Trophoblast cell (in vitro differentiated cells and primary cell): ENCODE measurements at regions not wholly inside any gene's neighbourhood (a gene's known extent, or its start where the extent isn't known, plus 50 kb on each side); places are given as distances from the start of the nearest gene placed in this dataset.

Source experiments
- DNase-seq, 2 donors: peaks; one replicate each; pipeline ENCODE4 v3.0.0-alpha.2; 2016
- H2AFZ ChIP-seq: 2 replicates; pipeline ENCODE4 v1.6.1; 2013; ENCODE audit warnings: low read length, moderate library complexity, mild to moderate bottlenecking; ENCODE audit not compliant: insufficient read depth, poor library complexity
- H2AK5ac ChIP-seq: 2 replicates; pipeline ENCODE4 v1.6.1; 2013; ENCODE audit warnings: mild to moderate bottlenecking, low read length
- H2BK120ac ChIP-seq: 2 replicates; pipeline ENCODE4 v1.6.1; 2013; ENCODE audit warnings: low read length, mild to moderate bottlenecking, moderate library complexity; ENCODE audit not compliant: insufficient read depth, poor library complexity
- H2BK12ac ChIP-seq: 2 replicates; pipeline ENCODE4 v1.6.1; 2013; ENCODE audit warnings: mild to moderate bottlenecking, low read length, moderate library complexity
- H2BK5ac ChIP-seq: 2 replicates; pipeline ENCODE4 v1.6.1; 2013; ENCODE audit warnings: low read length, low read depth, moderate library complexity, mild to moderate bottlenecking; ENCODE audit not compliant: poor library complexity
- H3K14ac ChIP-seq: 2 replicates; pipeline ENCODE4 v1.6.1; 2013; ENCODE audit warnings: mild to moderate bottlenecking, low read length
- H3K18ac ChIP-seq: 2 replicates; pipeline ENCODE4 v1.6.1; 2013; ENCODE audit warnings: mild to moderate bottlenecking, low read length
- H3K23ac ChIP-seq: 2 replicates; pipeline ENCODE4 v1.6.1; 2013; ENCODE audit warnings: low read length
- H3K27ac ChIP-seq: 2 replicates; pipeline ENCODE4 v1.5.1; 2013; ENCODE audit warnings: low read depth, mild to moderate bottlenecking, inconsistent platforms, low read length, moderate library complexity
- H3K27me3 ChIP-seq: 2 replicates; pipeline ENCODE4 v1.6.1; 2013; ENCODE audit warnings: inconsistent platforms, mild to moderate bottlenecking, low read length, moderate library complexity; ENCODE audit not compliant: insufficient read depth
- H3K36me3 ChIP-seq, 2 experiments: 1 replicate in 1 of 2; 2 replicates in 1 of 2; pipeline ENCODE4 v1.6.1; 2013; ENCODE audit warnings: low read length in 2 of 2, mild to moderate bottlenecking in 2 of 2, moderate library complexity in 1 of 2; ENCODE audit not compliant: insufficient read depth in 2 of 2, control insufficient read depth in 1 of 2
- H3K4ac ChIP-seq: 2 replicates; pipeline ENCODE4 v1.6.1; 2013; ENCODE audit warnings: low read depth, mild to moderate bottlenecking, low read length, moderate library complexity
- H3K4me1 ChIP-seq, 2 experiments: 1 replicate in 1 of 2; 2 replicates in 1 of 2; pipeline ENCODE4 v1.6.1; 2013; ENCODE audit warnings: low read length in 2 of 2, mild to moderate bottlenecking in 2 of 2, moderate library complexity in 1 of 2; ENCODE audit not compliant: insufficient read depth in 2 of 2, control insufficient read depth in 1 of 2
- H3K4me2 ChIP-seq: 2 replicates; pipeline ENCODE4 v1.6.1; 2013; ENCODE audit warnings: inconsistent platforms, mild to moderate bottlenecking, low read length, moderate library complexity
- H3K4me3 ChIP-seq: 2 replicates; pipeline ENCODE4 v1.5.1; 2013; ENCODE audit warnings: mild to moderate bottlenecking, low read depth, low read length, inconsistent platforms
- H3K79me1 ChIP-seq: one replicate; pipeline ENCODE4 v1.6.1; 2013; ENCODE audit warnings: low read length
- H3K79me2 ChIP-seq: 2 replicates; pipeline ENCODE4 v1.6.1; 2013; ENCODE audit warnings: low read length, mild to moderate bottlenecking; ENCODE audit not compliant: control insufficient read depth, insufficient read depth, poor library complexity
- H3K9ac ChIP-seq: 2 replicates; pipeline ENCODE4 v1.6.1; 2013; ENCODE audit warnings: mild to moderate bottlenecking, low read length
- H3K9me3 ChIP-seq: 2 replicates; pipeline ENCODE4 v1.6.1; 2013; ENCODE audit warnings: low read depth, mild to moderate bottlenecking, control low read depth, inconsistent platforms, low read length; ENCODE audit not compliant: insufficient read depth
- H4K12ac ChIP-seq: 2 replicates; pipeline ENCODE4 v1.6.1; 2013; ENCODE audit warnings: low read depth, mild to moderate bottlenecking, low read length, moderate library complexity
- H4K8ac ChIP-seq: 2 replicates; pipeline ENCODE4 v1.6.1; 2013; ENCODE audit warnings: low read depth, mild to moderate bottlenecking, low read length, moderate library complexity
- H4K91ac ChIP-seq: one replicate; pipeline ENCODE4 v1.6.1; 2013; ENCODE audit warnings: low read depth, mild to moderate bottlenecking, low read length, moderate library complexity
- WGBS: extraction: QIAGEN DNeasy Blood & Tissue Kit; methylation state at CpG from one replicate; pipeline ENCODE4 v1.1.7; 2013; ENCODE audit warnings: missing lambda C conversion rate; ENCODE audit not compliant: insufficient read length, insufficient coverage; ENCODE audit errors: extremely low coverage; 5-methylcytosine and 5-hydroxymethylcytosine counted together

GRCh38 chr11:15815246-15816195 is 540.8 kb downstream of the SOX6 start:
- no peak overlapping the region for H2BK5ac ChIP-seq
- H3K79me2 ChIP-seq: no peaks in the 10 kb centered on the region
- no peak overlapping the region for H3K4me2 ChIP-seq
- no peak overlapping the region for H2AK5ac ChIP-seq
- WGBS: no CpG with 5 or more reads among the region's 4 CpGs
- DNase-seq: peak in 1 of 2 donors; percentile 7
- no peak overlapping the region for H3K4ac ChIP-seq
- no peak overlapping the region for H4K91ac ChIP-seq
- H3K27me3 ChIP-seq: no peaks in the 10 kb centered on the region
- H4K12ac ChIP-seq: no peak overlapping the region
- H3K18ac ChIP-seq: no peak overlapping the region
- no peak overlapping the region for H2BK120ac ChIP-seq
- H3K9me3 ChIP-seq: no peaks in the 10 kb centered on the region
- no peak overlapping the region for H3K9ac ChIP-seq
- H2AFZ ChIP-seq: no peak overlapping the region
- H3K36me3 ChIP-seq: no peaks in the 10 kb centered on the region
- H2BK12ac ChIP-seq: no peak overlapping the region
- H3K4me1 ChIP-seq: peaks cover 0 to 4% of the 10 kb centered on the region in 2 experiments
- no peak overlapping the region for H3K4me3 ChIP-seq
- no peak overlapping the region for H4K8ac ChIP-seq
- no peak overlapping the region for H3K23ac ChIP-seq
- no peak overlapping the region for H3K14ac ChIP-seq
- H3K27ac ChIP-seq: no peak overlapping the region
- no peaks in the 10 kb centered on the region for H3K79me1 ChIP-seq

DNA sequence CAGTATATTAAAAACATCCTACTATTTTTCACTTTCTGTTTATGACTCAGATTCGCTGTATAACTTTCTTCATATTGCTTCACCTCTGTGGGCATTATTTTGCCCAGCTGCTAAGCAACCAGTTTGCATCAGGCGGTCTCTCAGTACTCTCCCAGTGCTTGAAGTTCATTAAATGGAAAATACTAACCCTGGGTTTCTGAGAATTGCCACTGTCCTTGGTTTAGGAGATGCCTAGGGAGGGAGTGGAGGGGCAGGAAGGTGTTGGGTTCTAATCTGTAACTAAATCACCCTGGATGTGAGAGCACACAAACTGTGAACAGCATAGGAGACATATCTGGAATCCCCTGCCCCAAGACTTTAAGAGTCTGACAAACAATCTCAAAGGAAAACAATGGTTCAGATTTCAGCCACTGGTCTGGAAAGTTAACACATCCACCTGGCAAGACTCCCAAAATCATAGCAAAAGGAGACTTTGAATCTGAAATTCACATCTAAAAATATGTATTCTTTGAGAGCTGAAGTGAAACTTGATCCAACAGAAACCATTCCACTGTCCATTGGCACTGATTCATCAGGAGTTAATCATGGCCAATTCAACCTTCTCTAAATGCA is 540.0 kb downstream of the SOX6 start:
- peak overlapping the region; percentile 47 for H4K91ac ChIP-seq
- H3K4ac ChIP-seq: no peak overlapping the region
- H3K79me2 ChIP-seq: no peaks in the 10 kb centered on the region
- H4K8ac ChIP-seq: peak overlapping the region; percentile 38
- DNase-seq: peak in 1 of 2 donors; percentile 49
- peak overlapping the region; percentile 62 for H2AK5ac ChIP-seq
- no peak overlapping the region for H4K12ac ChIP-seq
- no peak overlapping the region for H3K9ac ChIP-seq
- H3K27ac ChIP-seq: no peak overlapping the region
- H3K27me3 ChIP-seq: no peaks in the 10 kb centered on the region
- WGBS: no CpG with 5 or more reads among the region's 2 CpGs
- H3K4me3 ChIP-seq: no peak overlapping the region
- H3K23ac ChIP-seq: no peak overlapping the region
- H3K79me1 ChIP-seq: no peaks in the 10 kb centered on the region
- peak overlapping the region; percentile 51 for H2BK120ac ChIP-seq
- peak overlapping the region; percentile 87 for H2BK12ac ChIP-seq
- H3K18ac ChIP-seq: no peak overlapping the region
- H2AFZ ChIP-seq: no peak overlapping the region
- no peaks in the 10 kb centered on the region for H3K36me3 ChIP-seq
- H3K14ac ChIP-seq: no peak overlapping the region
- H3K9me3 ChIP-seq: no peaks in the 10 kb centered on the region
- H3K4me2 ChIP-seq: no peak overlapping the region
- peak overlapping the region; percentile 21 for H2BK5ac ChIP-seq
- H3K4me1 ChIP-seq: peaks cover 0 to 4% of the 10 kb centered on the region in 2 experiments

GRCh38 chr11:15817001-15817400 is 539.3 kb downstream of the SOX6 start:
- Histone ChIP-seq H3K79me2 (no peaks in the 10 kb centered on the region), H3K18ac (no peak overlapping the region)
- WGBS: no CpG with 5 or more reads among the region's 5 CpGs

DNA sequence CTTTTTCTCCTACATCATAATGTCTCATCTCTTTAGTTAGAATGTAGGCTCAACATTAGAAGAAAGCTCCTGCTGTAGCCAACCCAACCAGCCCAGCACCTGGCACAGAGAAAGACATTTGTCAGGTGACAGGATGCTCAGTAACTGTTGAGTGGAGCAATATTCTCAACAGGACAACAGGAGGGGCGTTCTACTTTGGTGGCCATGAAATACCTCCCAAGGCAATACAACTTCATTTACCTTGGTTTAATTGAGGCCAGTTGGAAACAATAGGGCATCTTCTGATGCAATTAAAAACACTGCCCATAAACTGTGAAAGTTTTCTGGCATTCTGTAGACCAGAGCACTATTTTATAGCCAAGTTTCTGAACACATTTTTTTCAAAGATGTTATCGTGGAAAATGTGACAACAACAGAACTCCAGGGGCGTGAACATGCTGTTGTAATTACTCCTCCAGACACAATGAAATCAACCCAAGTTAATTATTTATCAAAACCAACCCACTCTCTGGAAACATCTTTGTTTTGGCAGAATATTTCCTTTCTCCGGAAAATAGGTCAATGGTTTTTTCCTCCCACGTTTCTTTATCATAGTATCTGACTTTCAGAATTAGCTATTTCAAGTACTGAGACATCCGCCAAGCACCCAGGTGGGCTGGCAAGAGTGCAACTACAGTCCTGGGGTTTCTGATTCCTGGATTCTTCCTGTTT is 538.1 kb downstream of the SOX6 start:
- Histone ChIP-seq H4K12ac (no peak overlapping the region), H3K9me3 (no peaks in the 10 kb centered on the region), H2BK12ac (no peak overlapping the region), H4K8ac (no peak overlapping the region), H3K27ac (no peak overlapping the region), H3K4ac (no peak overlapping the region), H3K4me1 (peaks cover 0 to 4% of the 10 kb centered on the region in 2 experiments), H3K4me2 (no peak overlapping the region), H2AK5ac (no peak overlapping the region), H3K79me1 (no peaks in the 10 kb centered on the region), H2BK120ac (no peak overlapping the region), H3K18ac (no peak overlapping the region), H3K9ac (no peak overlapping the region), H3K79me2 (no peaks in the 10 kb centered on the region), H3K14ac (no peak overlapping the region), H2BK5ac (no peak overlapping the region), H2AFZ (no peak overlapping the region), H3K23ac (no peak overlapping the region), H3K4me3 (no peak overlapping the region), H3K36me3 (no peaks in the 10 kb centered on the region), H4K91ac (no peak overlapping the region), H3K27me3 (no peaks in the 10 kb centered on the region)
- no CpG with 5 or more reads among the region's 6 CpGs for WGBS
- no peak for DNase-seq

More at GRCh38 chr11:15817001-15817400, 539.3 kb downstream of the SOX6 start:
- H3K36me3 ChIP-seq: no peaks in the 10 kb centered on the region
- peak in 1 of 2 donors; percentile 6 for DNase-seq
- H2BK12ac ChIP-seq: no peak overlapping the region
- no peaks in the 10 kb centered on the region for H3K79me1 ChIP-seq
- no peak overlapping the region for H3K23ac ChIP-seq
- no peak overlapping the region for H3K4ac ChIP-seq
- no peak overlapping the region for H3K27ac ChIP-seq
- H2BK5ac ChIP-seq: no peak overlapping the region
- no peak overlapping the region for H4K12ac ChIP-seq
- no peak overlapping the region for H2AK5ac ChIP-seq
- no peak overlapping the region for H2AFZ ChIP-seq
- H3K4me2 ChIP-seq: no peak overlapping the region
- no peak overlapping the region for H2BK120ac ChIP-seq
- no peak overlapping the region for H3K14ac ChIP-seq
- no peak overlapping the region for H4K8ac ChIP-seq
- no peak overlapping the region for H4K91ac ChIP-seq
- no peaks in the 10 kb centered on the region for H3K9me3 ChIP-seq
- peaks cover 0 to 4% of the 10 kb centered on the region in 2 experiments for H3K4me1 ChIP-seq
- H3K27me3 ChIP-seq: no peaks in the 10 kb centered on the region
- no peak overlapping the region for H3K9ac ChIP-seq
- H3K4me3 ChIP-seq: no peak overlapping the region
